Tibial nerve (tissue), 4 donors: ENCODE measurements at regions not wholly inside any gene's neighbourhood (a gene's known extent, or its start where the extent isn't known, plus 50 kb on each side); places are given as distances from the start of the nearest gene placed in this dataset.
"Not testable (repeated sequence)": the region's sequence is repeated elsewhere in the genome, so short reads cannot be mapped to it uniquely, and the experiment has no call there.

Experiments
- CTCF ChIP-seq, 5 experiments: fragments of 200-600 bp in 3 of 5; fragments of 450-650 bp in 2 of 5; sonication (generic) in 3 of 5; IDR thresholded peaks; one replicate each; pipeline ENCODE4 v1.5.1; 2016 to 2019; ENCODE audit warnings: antibody characterized with exemption in 5 of 5, mild to moderate bottlenecking in 3 of 5, moderate library complexity in 2 of 5
- EP300 ChIP-seq, 2 donors: sonication (generic); formaldehyde crosslinking; IDR thresholded peaks; one replicate each; pipeline ENCODE4 v1.6.1; 2017; ENCODE audit warnings: antibody characterized with exemption in 2 of 2, mild to moderate bottlenecking in 1 of 2
- POLR2A ChIP-seq, 2 donors: fragments of 450-650 bp; IDR thresholded peaks; one replicate each; pipeline ENCODE4 v1.6.1; 2017; ENCODE audit warnings: antibody characterized with exemption in 2 of 2, mild to moderate bottlenecking in 2 of 2, moderate library complexity in 2 of 2

- not testable (repeated sequence) for TF ChIP-seq CTCF, POLR2A, EP300 (IDR thresholded peaks at IDR 0.05)
These were observed 746.4 kb downstream of the MAT2B start for GRCh38 chr5:164251781-164252180.
